Inferior parietal cortex (tissue), 1 donor: ENCODE measurements at regions not wholly inside any gene's neighbourhood (a gene's known extent, or its start where the extent isn't known, plus 50 kb on each side); places are given as distances from the start of the nearest gene placed in this dataset.

Experiments used
- DNase-seq: peaks from one replicate; pipeline ENCODE4 v3.0.0-alpha.2; 2016; ENCODE audit errors: extremely low spot score

DNA sequence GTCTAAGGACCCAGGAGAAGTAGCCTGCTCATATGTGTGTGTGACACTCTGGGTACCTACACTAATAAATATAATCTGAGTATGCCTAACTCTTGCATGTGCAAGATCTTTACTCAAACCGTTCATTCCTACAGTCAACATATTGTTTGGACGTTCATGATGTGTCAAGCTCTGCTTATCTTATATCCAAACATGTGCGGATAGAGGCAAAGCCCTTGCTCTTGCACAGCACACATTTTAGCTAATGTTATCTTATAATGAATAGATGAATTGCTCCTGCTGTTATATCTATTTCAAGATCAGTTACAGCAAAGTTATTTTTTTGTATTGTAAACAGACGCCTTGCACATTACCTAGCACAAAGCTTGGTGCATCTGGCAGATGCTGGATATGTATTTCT, 228.4 kb upstream of the FLRT2 start:
- DNase-seq: no peak

DNA sequence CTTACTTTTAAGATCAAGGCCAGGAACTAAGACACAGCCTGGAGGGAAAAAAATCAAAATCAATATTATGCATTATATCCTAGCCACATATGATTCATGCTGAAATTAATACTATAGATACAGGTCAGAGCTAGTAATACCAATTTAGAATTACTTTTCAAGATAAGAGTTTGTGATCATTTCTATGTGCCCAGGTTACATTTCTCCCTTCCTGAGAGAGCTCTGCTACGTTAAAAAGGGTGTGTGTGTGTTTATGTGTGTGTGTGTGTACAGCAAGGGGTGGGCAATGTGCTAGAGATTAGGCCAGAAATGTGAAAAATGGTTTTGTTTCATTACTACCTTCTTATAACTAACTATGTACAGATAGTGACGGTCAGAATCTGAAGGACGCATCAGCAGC, 223.9 kb upstream of the FLRT2 start:
- DNase-seq: no peak

DNA sequence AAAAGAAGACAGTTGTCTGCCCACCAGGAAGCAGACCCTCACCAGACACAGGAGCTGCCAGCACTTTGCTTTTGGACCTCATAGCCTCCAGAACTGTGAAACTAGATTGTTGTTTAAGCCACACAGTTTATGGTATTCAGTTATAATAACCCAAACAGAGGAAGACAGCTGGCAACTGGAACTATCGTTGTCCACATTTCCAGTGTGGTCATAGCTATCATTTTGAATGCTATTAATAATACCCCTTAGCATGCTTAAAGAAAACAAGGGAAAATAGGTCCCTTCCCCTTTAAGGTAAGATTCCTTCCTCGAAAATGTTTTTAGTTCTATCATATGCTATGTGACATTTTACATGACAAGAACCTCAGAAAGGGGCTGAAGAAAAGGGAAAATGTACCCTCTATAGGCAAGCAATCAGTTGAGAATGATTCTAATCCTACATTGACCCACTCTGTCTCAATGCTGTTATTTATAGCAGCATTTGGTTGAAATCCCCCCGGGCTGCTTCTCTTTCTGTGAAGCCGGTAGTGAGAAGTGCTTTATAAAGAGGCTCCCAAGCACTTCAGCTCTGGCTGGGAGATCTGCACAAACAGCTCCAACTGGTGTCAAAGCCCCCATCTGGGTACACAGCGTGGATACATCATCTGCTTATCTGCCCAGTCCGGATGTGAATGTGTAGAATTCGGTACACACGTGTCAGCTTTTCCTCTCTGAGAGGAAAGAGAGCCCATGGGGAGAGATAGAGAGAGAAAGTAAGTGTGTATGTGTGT, 221.2 kb upstream of the FLRT2 start:
- no peak for DNase-seq

DNA sequence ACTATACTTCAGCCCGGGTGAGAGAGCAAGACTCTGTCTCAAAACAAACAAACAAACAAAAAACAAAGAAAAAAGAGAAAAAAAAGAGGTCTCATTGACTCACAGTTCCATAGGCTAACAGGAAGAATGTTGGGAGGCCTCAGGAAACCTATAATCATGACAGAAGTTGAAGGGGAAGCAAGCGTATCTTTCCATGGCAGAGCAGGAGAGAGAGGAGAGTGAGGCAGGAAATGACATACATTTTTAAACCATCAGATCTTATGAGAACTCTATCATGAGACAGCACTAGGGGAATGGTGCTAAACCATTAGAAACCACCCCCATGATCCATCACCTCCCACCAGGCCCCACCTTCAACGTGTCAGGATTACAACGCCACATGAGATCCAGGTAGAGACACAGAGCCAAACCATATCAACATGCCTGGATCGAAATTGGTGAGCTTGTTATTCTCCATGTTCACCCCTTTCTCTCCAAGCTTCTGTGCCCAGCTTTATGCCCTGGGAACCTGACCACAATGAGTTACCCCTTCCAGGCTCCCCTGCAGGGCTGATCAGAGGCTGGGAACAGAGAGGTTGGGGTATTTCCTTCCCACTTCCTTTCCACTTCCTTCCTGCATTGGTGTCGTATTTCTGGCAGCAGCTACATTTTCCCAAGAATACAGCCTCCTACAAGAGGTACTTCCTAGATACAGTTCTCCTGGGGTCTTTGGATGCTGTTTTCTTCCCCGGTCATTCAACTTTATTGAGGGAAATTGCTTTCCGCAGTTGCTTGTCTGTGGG, 219.3 kb upstream of the FLRT2 start:
- DNase-seq: no peak

DNA sequence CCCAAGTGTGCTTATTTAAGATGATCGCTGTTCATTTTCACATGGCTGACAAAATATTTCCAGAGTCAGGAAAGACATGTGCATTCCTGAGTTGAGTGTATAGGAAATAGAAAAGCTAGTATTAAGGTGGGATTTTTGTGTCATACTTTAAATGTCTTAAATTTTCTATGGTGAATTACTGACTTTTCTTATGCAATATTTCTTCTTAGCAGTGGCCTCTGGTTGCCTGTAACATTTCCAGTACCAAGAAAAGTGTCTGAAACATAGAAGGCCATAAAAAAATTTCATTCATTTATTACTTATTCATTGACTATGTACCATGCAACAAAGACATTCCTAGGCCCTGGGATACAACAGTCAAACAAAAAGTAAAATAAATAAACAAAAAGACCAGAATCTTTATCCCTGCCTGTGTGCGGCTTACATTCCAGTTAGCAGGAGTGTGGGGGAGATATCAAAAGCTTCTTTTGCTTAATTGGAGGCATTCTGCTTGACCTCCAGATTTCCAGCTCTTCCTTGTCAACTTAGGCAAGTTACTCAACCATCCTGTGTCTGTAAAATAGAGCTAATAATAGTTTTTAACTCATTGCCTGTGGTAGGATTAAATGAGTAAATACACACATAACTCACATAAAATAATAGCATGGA, 216.3 kb upstream of the FLRT2 start:
- DNase-seq: no peak

DNA sequence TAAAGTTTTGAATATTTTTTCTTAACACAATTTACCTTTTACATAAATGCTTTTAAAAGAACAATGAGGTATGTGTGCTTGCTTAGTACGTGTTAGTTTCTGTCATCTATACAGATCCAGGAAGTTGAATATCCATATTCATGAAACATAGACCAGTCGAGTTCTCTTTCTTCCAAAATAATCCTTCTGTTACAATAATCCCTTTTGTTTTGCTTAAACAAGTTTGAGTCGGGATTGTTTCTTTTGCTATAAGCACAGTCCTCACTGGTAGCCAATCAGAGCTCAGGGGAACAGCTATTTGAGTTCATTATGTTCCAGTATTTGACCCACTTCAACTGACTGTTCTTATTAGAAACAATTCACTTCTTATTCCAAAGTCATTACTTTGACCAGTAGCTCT, 214.7 kb upstream of the FLRT2 start:
- no peak for DNase-seq

DNA sequence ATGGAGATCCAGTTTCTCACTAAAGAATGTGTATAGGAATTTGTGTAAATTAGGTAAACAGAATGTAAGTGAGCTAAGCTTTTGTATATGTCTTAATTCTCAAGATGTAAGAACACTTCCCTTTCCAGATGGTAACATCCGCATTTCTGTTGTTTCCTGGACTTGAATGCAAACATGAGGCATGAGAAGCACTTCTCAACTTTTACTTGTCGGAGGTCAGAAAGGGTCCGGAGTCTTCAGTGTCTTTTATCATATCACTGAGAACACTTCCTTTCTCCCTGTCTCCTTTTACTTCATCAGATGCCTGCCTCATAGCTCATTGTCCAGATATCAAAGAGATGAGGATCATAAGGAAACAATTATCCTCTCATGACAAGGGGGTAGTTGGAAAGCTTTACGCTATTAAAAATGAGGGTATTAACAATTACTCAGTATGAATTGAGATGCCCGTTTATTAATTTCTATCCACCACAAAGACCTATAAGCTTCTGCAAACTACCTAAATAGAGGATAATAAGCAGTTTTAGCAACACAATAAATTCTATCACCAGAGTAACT, 214.1 kb upstream of the FLRT2 start:
- no peak for DNase-seq

DNA sequence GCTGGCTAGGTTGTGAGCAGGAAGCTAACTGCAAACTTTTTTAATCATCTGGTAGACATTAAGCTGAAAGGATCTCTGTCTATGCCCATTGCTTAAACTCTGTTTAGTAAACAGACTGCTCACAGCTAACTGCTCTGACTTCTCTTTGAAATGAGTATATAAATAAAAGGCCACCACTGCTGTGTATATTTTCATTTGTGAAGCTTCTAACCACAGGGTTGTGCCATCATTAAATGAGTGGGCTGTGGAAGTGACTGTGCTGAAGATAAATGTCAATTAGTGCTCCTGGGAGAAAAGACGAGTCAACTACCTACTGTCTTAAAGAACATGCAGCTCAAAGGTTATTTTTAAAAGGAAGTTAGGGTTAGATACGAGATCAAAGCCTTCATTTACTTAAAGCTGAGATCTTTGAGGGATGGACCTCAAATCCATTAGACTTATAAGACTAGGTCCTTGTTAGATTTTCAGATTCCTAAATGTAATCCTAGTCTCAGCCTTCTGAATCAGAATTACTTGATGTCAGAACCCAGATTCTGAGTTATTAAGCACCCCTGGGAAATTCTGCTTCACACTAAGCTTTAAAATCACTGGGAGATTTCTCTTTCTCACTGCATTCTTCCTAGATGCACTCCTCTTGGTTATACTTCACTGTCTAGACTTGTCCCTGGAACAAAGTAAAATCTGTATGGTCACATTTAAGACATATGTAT, 213.1 kb upstream of the FLRT2 start:
- no peak for DNase-seq

DNA sequence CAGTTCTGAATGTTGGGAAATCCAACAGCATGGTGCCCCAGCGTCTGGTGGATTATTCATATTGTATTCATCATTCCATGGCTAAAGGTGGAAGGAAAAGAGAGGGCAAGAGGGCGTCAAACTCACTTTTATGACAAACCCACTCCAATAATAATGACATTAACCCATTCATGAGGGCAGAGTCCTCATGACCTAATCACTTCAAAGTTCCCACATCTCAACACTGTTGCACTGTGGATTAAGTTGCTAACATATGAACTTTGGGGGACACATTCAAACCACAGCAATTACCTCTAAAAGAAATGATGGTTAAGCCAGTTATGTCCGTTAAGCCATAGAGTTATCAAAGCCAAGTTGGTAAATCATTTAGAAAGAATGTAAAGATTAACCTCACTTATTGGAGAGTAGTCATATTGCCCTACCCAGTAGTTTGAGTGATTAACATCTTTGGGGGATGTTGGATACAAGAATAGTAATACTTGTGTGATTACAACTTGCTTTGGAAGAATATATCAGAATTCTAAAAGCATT, 212.4 kb upstream of the FLRT2 start:
- DNase-seq: no peak

DNA sequence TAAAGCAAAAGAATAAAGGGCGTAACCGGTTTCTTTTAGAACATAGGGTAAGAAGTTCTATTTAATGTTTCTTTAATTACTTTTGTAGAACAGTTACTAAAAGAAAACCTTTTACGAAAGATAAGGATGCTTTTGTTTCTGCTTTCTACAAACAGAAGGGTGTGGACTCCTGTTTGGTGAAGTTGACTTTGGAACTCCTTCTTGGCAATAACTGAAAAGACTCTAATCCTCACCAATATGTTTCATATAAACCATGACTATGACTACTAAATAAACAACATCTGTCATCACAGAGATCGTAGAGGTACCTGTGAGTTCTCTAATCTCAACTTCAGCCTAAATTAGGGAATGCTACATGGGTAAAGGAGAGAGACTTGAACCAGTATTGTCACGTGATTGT, 210.8 kb upstream of the FLRT2 start:
- no peak for DNase-seq

DNA sequence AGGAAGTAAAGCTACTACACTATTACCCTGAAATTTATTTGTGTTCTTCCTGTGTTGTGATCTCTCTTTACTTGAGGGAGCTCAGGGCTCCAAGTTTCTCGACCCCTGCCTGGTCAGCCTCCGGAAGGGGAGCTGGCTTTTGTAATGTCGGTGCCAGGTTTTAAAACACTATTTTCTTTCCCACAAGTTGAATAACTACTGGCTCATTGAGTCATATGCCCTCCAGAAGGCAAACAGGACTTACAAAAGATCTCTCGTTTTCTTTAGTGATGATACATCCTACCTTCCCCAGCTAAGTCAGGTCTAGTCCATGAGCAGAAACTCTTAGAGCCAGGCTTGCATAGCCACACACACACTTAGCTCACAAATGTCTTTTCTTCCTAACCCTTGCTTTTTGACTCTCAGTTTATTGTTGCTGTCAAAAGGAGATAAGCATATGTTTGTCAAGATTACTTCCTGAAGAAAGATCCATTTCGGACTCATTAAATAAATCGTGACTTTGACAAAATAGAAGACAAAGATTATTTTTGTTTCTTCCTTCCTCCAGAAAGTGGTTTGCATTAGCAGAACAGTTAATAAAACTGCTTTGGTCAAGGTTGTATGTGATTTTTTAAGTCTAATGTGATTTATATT, 209.8 kb upstream of the FLRT2 start:
- DNase-seq: no peak

DNA sequence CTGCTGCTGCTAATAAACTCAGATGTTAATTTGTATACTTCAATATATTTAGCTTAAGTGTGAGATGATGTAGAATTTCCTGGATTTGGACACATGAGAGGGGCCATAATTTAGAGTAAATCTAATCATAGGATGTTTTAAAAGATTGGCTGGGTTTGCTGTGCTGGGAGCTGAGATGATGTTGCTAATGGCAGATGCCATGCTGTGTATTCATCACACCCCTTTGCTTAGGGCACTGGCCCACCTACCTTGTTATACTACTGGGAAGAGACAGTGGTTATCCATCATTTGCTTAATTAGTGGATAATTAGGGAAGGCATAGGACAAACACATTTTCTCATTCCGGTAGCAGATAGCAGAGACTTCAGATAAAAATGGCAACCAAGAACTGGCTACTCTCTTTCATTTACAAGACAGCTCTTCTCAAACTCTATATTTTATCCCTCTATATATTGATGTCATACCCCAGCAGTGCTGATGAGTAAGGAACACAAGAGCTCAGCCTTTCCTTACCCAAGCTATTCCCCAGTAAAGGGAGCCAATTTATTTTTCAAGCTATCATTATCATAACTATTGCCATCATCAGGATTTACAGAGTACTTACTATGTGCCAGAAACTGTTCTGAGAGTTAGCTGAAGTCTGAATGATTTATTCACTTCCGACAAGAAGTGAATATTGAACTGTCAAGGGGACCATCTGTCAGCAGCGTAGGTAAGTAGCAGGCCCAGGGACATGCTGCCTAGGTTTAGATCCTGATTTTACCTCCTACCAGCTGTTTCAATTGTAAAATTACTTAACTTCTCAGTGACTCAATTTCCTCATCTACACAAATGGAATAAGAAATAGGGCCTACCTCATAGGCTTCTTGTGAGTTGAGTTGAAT, 204.6 kb upstream of the FLRT2 start:
- DNase-seq: no peak

DNA sequence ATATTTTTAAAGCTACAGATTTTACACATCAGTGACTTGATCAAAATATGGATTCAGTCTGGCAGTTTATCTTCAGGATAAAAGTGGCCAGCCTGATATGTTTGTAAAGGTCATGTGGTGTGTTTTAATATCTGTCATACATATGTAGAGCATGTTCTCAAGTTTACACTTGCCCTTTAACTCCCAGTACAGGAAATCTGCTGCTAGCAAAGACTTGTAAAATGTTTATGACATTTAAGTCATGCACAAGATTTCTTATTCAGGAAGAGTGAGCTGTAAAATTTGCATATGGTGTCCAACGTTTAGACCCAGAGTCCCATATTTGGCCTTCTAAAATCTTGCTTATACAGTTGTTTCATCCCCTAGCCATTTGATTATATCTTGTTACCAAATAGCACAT, 197.5 kb upstream of the FLRT2 start:
- no peak for DNase-seq

DNA sequence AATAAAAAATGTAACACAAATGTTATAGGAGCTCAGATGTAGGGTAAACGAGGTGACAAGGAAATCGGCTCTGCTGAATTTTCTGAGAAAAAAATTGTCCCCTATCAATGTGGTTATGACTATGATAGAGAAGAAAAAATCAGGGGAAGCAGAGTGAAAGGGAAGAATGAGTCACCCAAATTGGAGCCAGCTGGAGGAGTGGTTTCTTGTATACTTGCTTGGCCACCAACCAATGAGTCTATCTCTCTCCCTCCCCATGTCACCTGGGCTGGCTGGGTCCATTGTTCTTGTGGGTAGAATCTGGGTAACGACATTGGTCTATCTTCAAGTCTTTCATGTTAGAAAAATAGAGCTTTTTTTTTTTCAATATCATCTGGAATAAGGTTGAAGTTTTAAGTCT, 196.6 kb upstream of the FLRT2 start:
- no peak for DNase-seq

DNA sequence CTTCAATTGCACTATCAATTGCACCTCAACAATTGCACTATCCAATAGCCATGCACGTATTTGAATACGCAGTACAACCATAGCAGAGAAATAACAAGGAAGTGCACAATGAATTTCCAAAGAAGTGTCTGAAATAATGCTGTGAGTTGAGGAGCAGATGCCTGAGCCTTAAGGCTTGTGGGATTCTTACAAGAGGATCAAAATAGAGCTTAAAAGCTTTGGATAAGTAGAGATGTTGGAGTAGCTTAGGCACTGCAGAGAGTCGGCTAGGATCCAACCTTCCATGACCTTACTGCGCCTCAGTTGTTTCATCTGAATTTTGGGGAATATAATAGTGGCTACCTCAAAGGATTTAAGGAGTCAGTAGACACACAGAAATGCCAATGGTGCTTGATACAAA, 196.1 kb upstream of the FLRT2 start:
- no peak for DNase-seq

DNA sequence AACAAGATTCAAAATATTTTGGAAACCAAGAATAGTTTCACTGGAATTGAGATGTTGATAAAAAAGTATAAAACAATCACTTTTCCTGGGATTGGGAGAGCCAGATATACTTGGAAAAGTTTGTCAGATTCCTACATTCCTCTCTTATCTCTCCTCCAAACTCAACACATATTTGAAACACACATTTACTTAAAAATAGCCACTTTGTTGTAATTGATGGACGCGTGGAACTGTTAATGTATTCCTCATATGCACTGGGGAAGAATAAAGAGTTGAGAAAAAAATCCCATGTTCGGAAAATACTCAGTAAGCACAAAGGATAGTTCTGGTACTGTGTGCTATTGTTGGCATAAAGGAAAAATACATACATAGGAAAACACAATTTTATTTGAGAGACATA, 195.6 kb upstream of the FLRT2 start:
- DNase-seq: no peak

DNA sequence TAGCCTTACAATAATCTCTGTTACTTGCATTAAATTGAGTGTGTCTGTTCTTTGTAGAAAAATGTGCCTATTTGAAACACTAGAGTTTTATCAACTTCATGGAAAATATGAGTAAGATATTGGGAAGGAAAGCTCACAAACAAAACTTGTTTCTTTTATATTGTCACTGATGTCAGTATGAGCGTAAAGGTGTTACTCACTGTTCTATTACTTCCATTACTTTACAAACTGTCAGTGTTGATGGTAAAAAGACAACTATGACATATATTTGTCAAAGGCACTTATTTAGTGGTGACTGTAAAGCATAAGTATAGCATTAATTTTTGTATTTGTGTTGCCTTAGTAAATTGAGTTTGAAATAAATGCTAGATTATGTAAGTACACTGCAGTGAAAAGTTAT, 193.7 kb upstream of the FLRT2 start:
- DNase-seq: no peak

DNA sequence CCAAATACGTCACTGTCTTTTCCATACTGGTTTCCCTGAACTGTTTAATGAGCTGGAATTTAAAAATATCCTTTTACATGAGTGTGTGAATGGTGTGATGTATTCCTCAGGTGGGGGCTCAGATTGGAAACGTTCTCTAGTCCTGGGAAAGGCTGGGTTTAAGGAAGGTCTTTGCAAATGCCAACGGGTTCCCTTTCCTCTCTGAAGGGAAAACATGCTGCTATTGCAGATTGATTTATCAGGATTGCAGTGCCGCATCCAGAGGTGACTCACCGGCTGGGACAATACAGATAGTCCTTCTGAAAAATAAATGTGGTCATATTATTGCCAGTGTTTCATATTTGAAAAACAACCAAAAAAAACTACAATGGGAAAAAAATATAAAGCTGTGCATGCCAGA, 193.1 kb upstream of the FLRT2 start:
- no peak for DNase-seq

DNA sequence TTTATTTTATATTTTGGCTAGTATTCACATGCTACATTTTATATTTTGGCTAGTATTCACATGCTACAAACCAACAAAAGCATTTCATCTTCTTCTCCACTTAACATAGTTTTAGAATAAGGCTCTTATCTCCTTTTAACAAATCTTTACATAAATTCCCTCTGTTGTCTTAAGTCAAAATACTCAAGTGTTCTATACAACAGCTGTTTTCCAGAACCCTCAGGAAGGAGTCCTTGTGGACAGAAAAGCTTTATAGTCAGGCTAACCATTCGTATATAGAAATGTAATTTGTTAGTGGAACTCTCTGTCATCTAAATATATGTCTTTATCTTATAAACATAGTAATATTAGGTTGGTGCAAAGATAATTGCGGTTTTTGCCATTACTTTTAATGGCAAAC, 191.0 kb upstream of the FLRT2 start:
- no peak for DNase-seq
